A549 (cell line): ENCODE measurements at regions not wholly inside any gene's neighbourhood (a gene's known extent, or its start where the extent isn't known, plus 50 kb on each side); places are given as distances from the start of the nearest gene placed in this dataset.

ENCODE experiments used
- ESRRA ChIP-seq: fragments of 150-350 bp; IDR thresholded peaks from 2 replicates; pipeline ENCODE4 v1.6.1; 2014; ENCODE audit warnings: mild to moderate bottlenecking, low read length, borderline replicate concordance
- MAFK ChIP-seq: fragments of 450-650 bp; IDR thresholded peaks from 2 replicates; pipeline ENCODE4 v1.6.1; 2014; ENCODE audit not compliant: partially characterized antibody
- MAX ChIP-seq: IDR thresholded peaks from 2 replicates; pipeline ENCODE4 v1.6.1; 2012
- NPAS2 ChIP-seq: fragments of 250-450 bp; sonication (Bioruptor Pico); IDR thresholded peaks from 2 replicates; pipeline ENCODE4 v1.8.0; 2022; ENCODE audit warnings: mild to moderate bottlenecking, moderate library complexity, borderline replicate concordance
- POLR2A ChIP-seq: IDR thresholded peaks from 2 replicates; pipeline ENCODE4 v1.6.1; 2012; ENCODE audit warnings: mild to moderate bottlenecking, low read length

GRCh38 chr2:150554046-150554445 is 66.6 kb upstream of the RND3 start:
- TF ChIP-seq POLR2A = no peak
- TF ChIP-seq MAFK = no peak
- no peak for TF ChIP-seq ESRRA
- no peak for TF ChIP-seq MAX
- TF ChIP-seq NPAS2 (CRISPR knock-in tag) = no peak
